ENCODE measurements at regions not wholly inside any gene's neighbourhood (a gene's known extent, or its start where the extent isn't known, plus 50 kb on each side); places are given as distances from the start of the nearest gene placed in this dataset.

GRCh38 chr15:87799428-87799827, 457.1 kb downstream of the NTRK3 start:
- H2AFZ ChIP-seq (ENCODE audit: low read depth, low read length, poor library complexity, severe bottlenecking), result no peak overlapping the region
- H3K9me3 ChIP-seq (ENCODE audit: control insufficient read depth in 1 of 2, insufficient read depth in 1 of 2, low read depth in 1 of 2, low read length in 2 of 2), result peaks cover 0 to 25% of the 10 kb centered on the region in 2 experiments; a peak in 2 of 4 replicates
- H3K27ac ChIP-seq (ENCODE audit: low read depth, low read length), result no peak overlapping the region
- no peaks in the 10 kb centered on the region for H3K9me2 ChIP-seq (ENCODE audit: insufficient read depth)
- RAD21 ChIA-PET (ENCODE audit: low non-redundant PET in 1 of 2, low total read pairs in 2 of 2, uncharacterized antibody in 2 of 2, unreplicated experiment in 2 of 2), result no interaction called here
- TF ChIP-seq JUND (IDR thresholded peaks at IDR 0.05) (no peak), POLR2A (IDR thresholded peaks at IDR 0.05; ENCODE audit: borderline replicate concordance, extremely low read depth, insufficient read depth, insufficient read length) (no peak), POLR2AphosphoS5 (IDR thresholded peaks at IDR 0.05; ENCODE audit: low read depth, low read length) (no peak), TCF7L2 (IDR thresholded peaks at IDR 0.05; ENCODE audit: borderline replicate concordance, extremely low read depth, insufficient read depth, insufficient read length) (no peak), ZFX (IDR thresholded peaks at IDR 0.05) (no peak), CEBPB (IDR thresholded peaks at IDR 0.05; ENCODE audit: low read depth) (no peak), EZH2phosphoT487 (IDR thresholded peaks at IDR 0.05; ENCODE audit: borderline replicate concordance) (no peak), REST (IDR thresholded peaks at IDR 0.05; ENCODE audit: low read depth) (no peak), SP1 (IDR thresholded peaks at IDR 0.05; ENCODE audit: low read depth) (no peak)
- DNase-seq (ENCODE audit: low read depth, low spot score), result no peak
- H3K27me3 ChIP-seq (ENCODE audit: insufficient read depth, low read length), result no peaks in the 10 kb centered on the region
- no peak overlapping the region for H3K9ac ChIP-seq (ENCODE audit: low read length)
- no peak for ATAC-seq
- H3K4me2 ChIP-seq (ENCODE audit: low read length), result no peak overlapping the region
- H3K4me3 ChIP-seq (replicated peaks in 1 of 2; ENCODE audit: low read depth in 1 of 2, low read length in 2 of 2), result no peak overlapping the region
- no peaks in the 10 kb centered on the region for H3K36me3 ChIP-seq (ENCODE audit: control insufficient read depth in 1 of 2, insufficient read depth in 2 of 2, low read length in 2 of 2)
- CTCF ChIA-PET, result no interaction called here
- no peaks in the 10 kb centered on the region for H3K4me1 ChIP-seq (ENCODE audit: control insufficient read depth in 1 of 2, insufficient read depth in 2 of 2, low read length in 2 of 2)
- POLR2A ChIA-PET, result no interaction called here
- H3K79me2 ChIP-seq (ENCODE audit: insufficient read depth, low read length), result no peaks in the 10 kb centered on the region
- no TSS peak for BruUV-seq (replicated peaks)
- intact Hi-C loops (cut with micrococcal nuclease), result no loop called here
- H4K20me1 ChIP-seq (ENCODE audit: insufficient read depth), result no peaks in the 10 kb centered on the region
